PFSK-1 (cell line): ENCODE measurements at regions not wholly inside any gene's neighbourhood (a gene's known extent, or its start where the extent isn't known, plus 50 kb on each side); places are given as distances from the start of the nearest gene placed in this dataset.

Source experiments
- FOXP2 ChIP-seq: optimal IDR thresholded peaks from 2 replicates; pipeline ENCODE3; 2011; ENCODE audit warnings: borderline replicate concordance, control low read depth, inconsistent platforms; ENCODE audit not compliant: insufficient read depth; ENCODE audit errors: extremely low read length, extremely low read depth
- POLR2AphosphoS5 ChIP-seq: IDR thresholded peaks from 2 replicates; pipeline ENCODE4 v1.6.1; 2012; ENCODE audit warnings: low read depth, mild to moderate bottlenecking, control low read depth, low read length, moderate library complexity
- REST ChIP-seq, 2 experiments: IDR thresholded peaks; 2 replicates each; pipeline versions ENCODE4 v1.6.1 to v1.8.0; 2011 to 2012; ENCODE audit warnings: low read depth in 2 of 2, low read length in 2 of 2, control low read depth in 1 of 2, inconsistent platforms in 1 of 2, mild to moderate bottlenecking in 1 of 2, moderate library complexity in 1 of 2; ENCODE audit not compliant: insufficient read depth in 1 of 2
- SIN3A ChIP-seq: IDR thresholded peaks from 2 replicates; pipeline ENCODE4 v1.6.1; 2012; ENCODE audit warnings: mild to moderate bottlenecking, low read length, moderate library complexity, borderline replicate concordance; ENCODE audit not compliant: insufficient read depth
- TAF1 ChIP-seq: IDR thresholded peaks from 2 replicates; pipeline ENCODE4 v1.6.1; 2012; ENCODE audit warnings: low read length, control low read depth, borderline replicate concordance; ENCODE audit not compliant: insufficient read depth

- TF ChIP-seq POLR2AphosphoS5 (no peak), TAF1 (no peak), SIN3A (no peak), REST (IDR thresholded peaks at IDR 0.05; ENCODE audit: insufficient read depth in 1 of 2, low read depth in 2 of 2, low read length in 2 of 2) (no peak), FOXP2 (no peak)
Measured at GRCh38 chr2:234278556-234279255, 218.2 kb downstream of the ARL4C start.
